ENCODE measurements at regions not wholly inside any gene's neighbourhood (a gene's known extent, or its start where the extent isn't known, plus 50 kb on each side); places are given as distances from the start of the nearest gene placed in this dataset.

DNA sequence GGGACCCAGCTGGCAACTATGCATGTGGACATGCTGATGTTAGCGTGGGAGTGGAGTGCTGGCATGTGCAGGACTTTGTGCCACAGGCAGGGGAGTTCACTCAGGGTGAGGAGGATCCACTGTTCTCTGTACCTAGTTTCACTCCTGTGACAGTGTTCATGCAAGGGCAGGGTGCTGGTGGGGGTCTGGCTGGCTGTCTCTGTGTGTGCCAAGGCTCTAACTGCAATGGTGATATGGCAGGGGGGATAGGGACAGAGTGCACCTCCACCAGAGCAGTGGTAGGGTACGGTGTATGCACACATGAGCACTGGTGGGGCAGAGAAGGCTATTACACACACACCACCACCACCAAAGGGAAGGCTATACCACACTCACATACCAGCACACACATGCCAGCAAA is 210.2 kb upstream of the DEFB112 start:
- TF ChIP-seq POLR2A (IDR thresholded peaks at IDR 0.05): no peak
- TF ChIP-seq, protein P1, sequence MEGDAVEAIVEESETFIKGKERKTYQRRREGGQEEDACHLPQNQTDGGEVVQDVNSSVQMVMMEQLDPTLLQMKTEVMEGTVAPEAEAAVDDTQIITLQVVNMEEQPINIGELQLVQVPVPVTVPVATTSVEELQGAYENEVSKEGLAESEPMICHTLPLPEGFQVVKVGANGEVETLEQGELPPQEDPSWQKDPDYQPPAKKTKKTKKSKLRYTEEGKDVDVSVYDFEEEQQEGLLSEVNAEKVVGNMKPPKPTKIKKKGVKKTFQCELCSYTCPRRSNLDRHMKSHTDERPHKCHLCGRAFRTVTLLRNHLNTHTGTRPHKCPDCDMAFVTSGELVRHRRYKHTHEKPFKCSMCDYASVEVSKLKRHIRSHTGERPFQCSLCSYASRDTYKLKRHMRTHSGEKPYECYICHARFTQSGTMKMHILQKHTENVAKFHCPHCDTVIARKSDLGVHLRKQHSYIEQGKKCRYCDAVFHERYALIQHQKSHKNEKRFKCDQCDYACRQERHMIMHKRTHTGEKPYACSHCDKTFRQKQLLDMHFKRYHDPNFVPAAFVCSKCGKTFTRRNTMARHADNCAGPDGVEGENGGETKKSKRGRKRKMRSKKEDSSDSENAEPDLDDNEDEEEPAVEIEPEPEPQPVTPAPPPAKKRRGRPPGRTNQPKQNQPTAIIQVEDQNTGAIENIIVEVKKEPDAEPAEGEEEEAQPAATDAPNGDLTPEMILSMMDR (IDR thresholded peaks at IDR 0.05): no peak
- TF ChIP-seq EP300 (IDR thresholded peaks at IDR 0.05): no peak
- TF ChIP-seq POLR2AphosphoS5 (IDR thresholded peaks at IDR 0.05): no peak
- no peaks in the 10 kb centered on the region for H3K4me1 ChIP-seq
- no peaks in the 10 kb centered on the region for H3K9me3 ChIP-seq
- intact Hi-C loops (cut with DNase I): no loop called here
- no peak overlapping the region for H3K4me3 ChIP-seq
- no peaks in the 10 kb centered on the region for H3K27me3 ChIP-seq
- no peaks in the 10 kb centered on the region for H3K36me3 ChIP-seq
- DNase-seq: no peak
- 62 to 83% methylated on average over 2 of the region's 2 CpGs for WGBS, 2 donors
- no peak overlapping the region for H3K27ac ChIP-seq

DNA sequence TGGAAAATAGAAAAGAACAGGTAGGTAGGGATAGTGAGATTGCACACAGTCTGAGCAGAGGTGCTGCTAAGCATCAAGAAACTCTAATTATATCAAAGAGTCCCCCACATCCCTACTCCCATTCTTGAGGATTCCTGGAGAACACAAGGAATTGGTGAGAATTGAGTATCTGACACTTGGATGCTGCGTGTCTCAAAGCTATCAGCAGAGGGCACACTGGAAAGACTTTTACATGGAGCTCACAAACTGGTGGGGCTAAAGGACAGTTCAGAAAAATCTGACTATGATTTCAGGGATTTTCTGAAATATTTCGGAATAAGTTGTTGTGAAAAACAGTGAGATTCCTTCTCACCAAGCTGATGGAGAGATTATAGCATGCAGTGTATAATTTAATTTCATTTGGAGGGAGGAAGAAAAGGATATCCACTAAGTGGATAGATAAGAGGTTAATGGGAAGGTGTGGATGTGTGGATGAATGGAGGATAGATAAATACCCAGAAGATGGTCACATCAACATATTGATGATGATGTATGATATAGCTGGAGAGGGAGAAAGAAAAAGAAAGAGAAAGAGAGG is 215.4 kb upstream of the DEFB112 start:
- intact Hi-C loops (cut with DNase I): no loop called here
- H3K27ac ChIP-seq: no peak overlapping the region
- H3K4me3 ChIP-seq: no peak overlapping the region
- H3K36me3 ChIP-seq: no peaks in the 10 kb centered on the region
- TF ChIP-seq POLR2AphosphoS5 (IDR thresholded peaks at IDR 0.05) (no peak), EP300 (IDR thresholded peaks at IDR 0.05) (no peak), POLR2A (IDR thresholded peaks at IDR 0.05) (no peak)
- TF ChIP-seq, protein P1 (IDR thresholded peaks at IDR 0.05): peak in 1 of 4 experiments; percentile 7
- no peaks in the 10 kb centered on the region for H3K27me3 ChIP-seq
- 30 to 31% methylated on average over 2 of the region's 2 CpGs for WGBS, 2 donors
- no peak for DNase-seq
- no peaks in the 10 kb centered on the region for H3K9me3 ChIP-seq
- H3K4me1 ChIP-seq: peaks cover 0 to 5% (median 2%) of the 10 kb centered on the region in 4 donors

DNA sequence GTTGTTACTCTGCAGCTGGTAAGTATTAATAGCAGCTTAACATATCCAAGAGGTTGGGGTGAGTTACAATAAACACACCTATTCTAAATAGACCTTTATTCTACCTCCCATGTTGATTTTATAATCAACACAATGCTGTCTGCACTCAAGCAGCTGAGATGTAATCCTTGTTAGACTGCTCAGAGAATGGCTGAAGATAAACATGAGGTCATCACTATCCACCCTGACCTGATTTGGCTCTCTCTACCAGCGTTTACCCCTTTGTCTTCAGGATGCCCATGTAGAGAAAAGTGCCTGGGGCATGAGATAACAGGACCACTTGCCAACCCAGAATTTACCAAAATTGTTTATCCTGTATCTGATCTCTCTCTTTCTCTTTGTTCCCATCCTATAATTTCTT is 220.7 kb upstream of the DEFB112 start:
- Histone ChIP-seq H3K4me3 (no peak overlapping the region), H3K36me3 (no peaks in the 10 kb centered on the region), H3K27ac (peak overlapping the region in 2 of 4 donors; percentile 9 to 56), H3K9me3 (no peaks in the 10 kb centered on the region), H3K4me1 (peaks cover 0 to 13% (median 7%) of the 10 kb centered on the region in 4 donors), H3K27me3 (no peaks in the 10 kb centered on the region)
- WGBS, 2 donors: 10 to 32% methylated on average over 1 of the region's 1 CpG
- DNase-seq: no peak
- intact Hi-C loops (cut with DNase I): no loop called here
- TF ChIP-seq, protein P1 (IDR thresholded peaks at IDR 0.05): no peak
- no peak for TF ChIP-seq EP300 (IDR thresholded peaks at IDR 0.05)
- no peak for TF ChIP-seq POLR2A (IDR thresholded peaks at IDR 0.05)
- TF ChIP-seq POLR2AphosphoS5 (IDR thresholded peaks at IDR 0.05): no peak

DNA sequence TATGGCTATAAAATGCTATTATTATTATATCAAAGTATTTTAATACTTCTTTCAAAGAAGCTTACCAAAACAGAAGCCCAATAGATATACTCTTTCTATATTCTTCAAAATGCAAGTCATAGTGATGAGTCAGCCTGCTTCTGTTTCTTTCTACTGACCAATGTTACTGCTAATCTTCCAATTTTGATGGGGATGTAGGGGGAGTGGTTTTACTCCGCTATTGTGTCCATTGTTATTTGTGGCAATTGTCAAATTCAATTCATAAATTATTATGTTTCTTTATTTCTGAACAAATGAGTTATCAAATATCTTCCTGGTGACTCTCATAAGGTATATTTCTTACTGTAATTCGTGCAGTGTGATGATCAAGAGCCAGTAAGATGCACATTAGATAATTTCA is 221.5 kb upstream of the DEFB112 start:
- no peak for DNase-seq
- no peaks in the 10 kb centered on the region for H3K36me3 ChIP-seq
- intact Hi-C loops (cut with DNase I): no loop called here
- peaks cover 0 to 13% (median 7%) of the 10 kb centered on the region in 4 donors for H3K4me1 ChIP-seq
- no peaks in the 10 kb centered on the region for H3K9me3 ChIP-seq
- no peak overlapping the region for H3K4me3 ChIP-seq
- WGBS, 2 donors: 44 to 64% methylated on average over 2 of the region's 2 CpGs
- TF ChIP-seq POLR2AphosphoS5 (IDR thresholded peaks at IDR 0.05): no peak
- no peak for TF ChIP-seq EP300 (IDR thresholded peaks at IDR 0.05)
- TF ChIP-seq POLR2A (IDR thresholded peaks at IDR 0.05): no peak
- TF ChIP-seq, protein P1 (IDR thresholded peaks at IDR 0.05): no peak
- H3K27me3 ChIP-seq: no peaks in the 10 kb centered on the region
- H3K27ac ChIP-seq: peak overlapping the region in 1 of 4 donors; percentile 56

DNA sequence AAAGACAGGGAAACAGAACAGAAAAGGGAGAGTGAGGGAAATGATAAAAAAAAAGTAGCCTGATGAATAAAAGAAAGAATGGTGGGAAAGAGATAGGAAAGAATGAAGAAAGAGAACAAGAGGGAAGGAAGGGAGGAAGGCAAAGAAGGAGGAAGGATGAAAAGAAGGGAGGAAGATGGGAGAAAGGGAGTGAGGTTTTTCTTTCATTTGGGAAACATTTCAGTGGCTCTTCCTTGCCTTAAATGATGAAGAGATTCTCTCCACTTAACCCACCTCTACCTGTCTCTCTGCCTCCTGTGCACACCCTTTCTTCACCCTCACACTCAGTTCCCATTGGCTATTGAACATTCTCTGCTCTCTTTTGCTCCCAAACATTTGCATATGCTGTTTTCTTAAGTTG is 222.1 kb upstream of the DEFB112 start:
- Histone ChIP-seq H3K27me3 (no peaks in the 10 kb centered on the region), H3K9me3 (no peaks in the 10 kb centered on the region), H3K27ac (no peak overlapping the region), H3K36me3 (no peaks in the 10 kb centered on the region), H3K4me3 (no peak overlapping the region), H3K4me1 (peaks cover 0 to 13% (median 7%) of the 10 kb centered on the region in 4 donors)
- intact Hi-C loops (cut with DNase I): no loop called here
- TF ChIP-seq POLR2AphosphoS5 (IDR thresholded peaks at IDR 0.05): no peak
- TF ChIP-seq EP300 (IDR thresholded peaks at IDR 0.05): no peak
- no peak for DNase-seq

Data from sigmoid colon (tissue), 6 donors.